PC-3 (cell line): ENCODE measurements at regions not wholly inside any gene's neighbourhood (a gene's known extent, or its start where the extent isn't known, plus 50 kb on each side); places are given as distances from the start of the nearest gene placed in this dataset.
"Not testable (repeated sequence)": the region's sequence is repeated elsewhere in the genome, so short reads cannot be mapped to it uniquely, and the experiment has no call there.

Experiments
- ATAC-seq: fragments of 200-7000 bp; cut with Tn5 transposase; 2 replicates; pipeline ENCODE4 v1.9.1; 2020; ENCODE audit warnings: mild to moderate bottlenecking, moderate library complexity
- BruUV-seq: library from RNA; stranded (reverse); fragments of 400-500 nt; replicated peaks from 2 replicates; lab custom pipeline; 2021; lab: Mats Ljungman, UMichigan
- CTCF ChIA-PET: fragments of 300-600 bp; sonication (Branson Sonifier 250); formaldehyde crosslinking; loops from one replicate; lab custom pipeline; 2022; ENCODE audit warnings: antibody characterized with exemption; lab: Charles Lee
- POLR2A ChIA-PET: fragments of 300-600 bp; sonication (Branson Sonifier 250); formaldehyde crosslinking; loops from one replicate; lab custom pipeline; 2022; ENCODE audit warnings: antibody characterized with exemption; ENCODE audit not compliant: unreplicated experiment; lab: Charles Lee
- DNase-seq: peaks from one replicate; pipeline ENCODE4 v3.0.0-alpha.2; 2015
- H2AFZ ChIP-seq: fragments of 300-600 bp; sonication (generic); 2 replicates; pipeline ENCODE4 v1.6.0; 2016; ENCODE audit warnings: antibody characterized with exemption, low read length
- H3F3A ChIP-seq: fragments of 300-600 bp; sonication (generic); one replicate; pipeline ENCODE4 v1.6.0; 2017; ENCODE audit warnings: antibody characterized with exemption, low read length, control low read depth, mild to moderate bottlenecking; ENCODE audit not compliant: unreplicated experiment
- H3K27ac ChIP-seq: fragments of 300-600 bp; sonication (generic); 2 replicates; pipeline ENCODE4 v1.5.1; 2016; ENCODE audit warnings: mild to moderate bottlenecking, low read length
- H3K27me3 ChIP-seq: fragments of 300-600 bp; sonication (generic); 2 replicates; pipeline ENCODE4 v1.6.1; 2016; ENCODE audit warnings: low read length, mixed read lengths
- H3K36me3 ChIP-seq: fragments of 300-600 bp; sonication (generic); 2 replicates; pipeline ENCODE4 v1.6.1; 2016; ENCODE audit warnings: low read depth, mixed run types, low read length, mixed read lengths
- H3K4me1 ChIP-seq: fragments of 300-600 bp; sonication (generic); 2 replicates; pipeline ENCODE4 v1.5.1; 2016; ENCODE audit warnings: low read length; ENCODE audit not compliant: insufficient read depth
- H3K4me2 ChIP-seq: fragments of 300-600 bp; sonication (generic); 2 replicates; pipeline ENCODE4 v1.6.0; 2016; ENCODE audit warnings: low read length
- H3K4me3 ChIP-seq: fragments of 300-600 bp; sonication (generic); 2 replicates; pipeline ENCODE4 v1.5.1; 2016; ENCODE audit warnings: mild to moderate bottlenecking, low read length, mixed read lengths
- H3K79me2 ChIP-seq: fragments of 300-600 bp; sonication (generic); 2 replicates; pipeline ENCODE4 v1.6.1; 2017; ENCODE audit warnings: low read length, mixed read lengths
- H3K9ac ChIP-seq: fragments of 300-600 bp; sonication (generic); 2 replicates; pipeline ENCODE4 v1.6.0; 2016; ENCODE audit warnings: mild to moderate bottlenecking, low read length
- H3K9me2 ChIP-seq: fragments of 300-600 bp; sonication (generic); replicated peaks from 2 replicates; pipeline ENCODE4 v1.6.1; 2016; ENCODE audit warnings: mixed run types, low read length, mixed read lengths
- H3K9me3 ChIP-seq: fragments of 300-600 bp; sonication (generic); 2 replicates; pipeline ENCODE4 v1.6.1; 2016; ENCODE audit warnings: low read length, mixed read lengths
- H4K20me1 ChIP-seq: fragments of 300-600 bp; sonication (generic); 2 replicates; pipeline ENCODE4 v1.6.1; 2016; ENCODE audit warnings: low read length, mixed read lengths
- intact Hi-C: fragments of 100-400 bp; cut with micrococcal nuclease; formaldehyde crosslinking; loops from 2 replicates; pipeline ENCODE4 v1.9.0; 2023

- intact Hi-C loops, H3K9me2 ChIP-seq, H3K9me3 ChIP-seq, H3K36me3 ChIP-seq, H3K27ac ChIP-seq, H3K79me2 ChIP-seq, H3K4me3 ChIP-seq, H3K4me1 ChIP-seq, DNase-seq, H3K27me3 ChIP-seq, H4K20me1 ChIP-seq, ATAC-seq, POLR2A ChIA-PET, H3K9ac ChIP-seq, H3F3A ChIP-seq, H3K4me2 ChIP-seq, H2AFZ ChIP-seq, BruUV-seq, CTCF ChIA-PET: not testable (repeated sequence)
Observed at GRCh38 chr10:38252551-38252950, 158.4 kb downstream of the ZNF37A start.

- H3K79me2 ChIP-seq, ATAC-seq, intact Hi-C loops, H3K27me3 ChIP-seq, H3K9ac ChIP-seq, POLR2A ChIA-PET, DNase-seq, BruUV-seq, H3K27ac ChIP-seq, H3F3A ChIP-seq, CTCF ChIA-PET, H3K4me1 ChIP-seq, H4K20me1 ChIP-seq, H3K9me2 ChIP-seq, H3K9me3 ChIP-seq, H3K4me3 ChIP-seq, H3K36me3 ChIP-seq, H2AFZ ChIP-seq, H3K4me2 ChIP-seq: not testable (repeated sequence)
Observed at GRCh38 chr10:38267555-38267954, 173.4 kb downstream of the ZNF37A start.

- H3K4me1 ChIP-seq, H3K9ac ChIP-seq, H2AFZ ChIP-seq, H3K9me2 ChIP-seq, H3K36me3 ChIP-seq, H3K9me3 ChIP-seq, POLR2A ChIA-PET, BruUV-seq, H3K27ac ChIP-seq, H3K27me3 ChIP-seq, H3K4me2 ChIP-seq, intact Hi-C loops, DNase-seq, ATAC-seq, H4K20me1 ChIP-seq, H3K4me3 ChIP-seq, CTCF ChIA-PET, H3F3A ChIP-seq, H3K79me2 ChIP-seq: not testable (repeated sequence)
Observed at GRCh38 chr10:38271031-38271430, 176.9 kb downstream of the ZNF37A start.

- DNase-seq, H3F3A ChIP-seq, H3K9me2 ChIP-seq, BruUV-seq, H3K27me3 ChIP-seq, intact Hi-C loops, POLR2A ChIA-PET, H3K36me3 ChIP-seq, CTCF ChIA-PET, H3K9ac ChIP-seq, ATAC-seq, H4K20me1 ChIP-seq, H3K79me2 ChIP-seq, H3K4me1 ChIP-seq, H2AFZ ChIP-seq, H3K4me2 ChIP-seq, H3K27ac ChIP-seq, H3K9me3 ChIP-seq, H3K4me3 ChIP-seq: not testable (repeated sequence)
Observed at GRCh38 chr10:38274879-38275278, 180.7 kb downstream of the ZNF37A start.

GRCh38 chr10:38292560-38292959 is 198.4 kb downstream of the ZNF37A start:
- H3K4me3 ChIP-seq, H3K4me2 ChIP-seq, H3K9me3 ChIP-seq, POLR2A ChIA-PET, H4K20me1 ChIP-seq, H3K9ac ChIP-seq, H3K36me3 ChIP-seq, H3F3A ChIP-seq, H2AFZ ChIP-seq, H3K4me1 ChIP-seq, CTCF ChIA-PET, DNase-seq, intact Hi-C loops, BruUV-seq, H3K27ac ChIP-seq, H3K79me2 ChIP-seq, H3K9me2 ChIP-seq, ATAC-seq, H3K27me3 ChIP-seq: not testable (repeated sequence)

GRCh38 chr10:38310111-38310510 is 216.0 kb downstream of the ZNF37A start:
- DNase-seq, ATAC-seq, intact Hi-C loops, H3K9me2 ChIP-seq, H3K4me2 ChIP-seq, H3K4me3 ChIP-seq, BruUV-seq, POLR2A ChIA-PET, H3K36me3 ChIP-seq, H4K20me1 ChIP-seq, H3K27ac ChIP-seq, H3K79me2 ChIP-seq, H3K27me3 ChIP-seq, CTCF ChIA-PET, H2AFZ ChIP-seq, H3K9ac ChIP-seq, H3K4me1 ChIP-seq, H3K9me3 ChIP-seq, H3F3A ChIP-seq: not testable (repeated sequence)

GRCh38 chr10:38315090-38315805 is 221.1 kb downstream of the ZNF37A start:
- H3K27ac ChIP-seq, POLR2A ChIA-PET, ATAC-seq, H3K4me3 ChIP-seq, H3K9ac ChIP-seq, intact Hi-C loops, H3K36me3 ChIP-seq, H3K79me2 ChIP-seq, H3F3A ChIP-seq, H3K4me2 ChIP-seq, H4K20me1 ChIP-seq, H3K9me2 ChIP-seq, DNase-seq, H3K9me3 ChIP-seq, H3K4me1 ChIP-seq, H3K27me3 ChIP-seq, CTCF ChIA-PET, H2AFZ ChIP-seq, BruUV-seq: not testable (repeated sequence)
